Bone marrow (tissue), 2 donors: ENCODE measurements at regions not wholly inside any gene's neighbourhood (a gene's known extent, or its start where the extent isn't known, plus 50 kb on each side); places are given as distances from the start of the nearest gene placed in this dataset.

Source experiments
- DNase-seq, 2 donors: peaks; one replicate each; lab custom pipeline; 2025; lab: John Stamatoyannopoulos, UW

DNA sequence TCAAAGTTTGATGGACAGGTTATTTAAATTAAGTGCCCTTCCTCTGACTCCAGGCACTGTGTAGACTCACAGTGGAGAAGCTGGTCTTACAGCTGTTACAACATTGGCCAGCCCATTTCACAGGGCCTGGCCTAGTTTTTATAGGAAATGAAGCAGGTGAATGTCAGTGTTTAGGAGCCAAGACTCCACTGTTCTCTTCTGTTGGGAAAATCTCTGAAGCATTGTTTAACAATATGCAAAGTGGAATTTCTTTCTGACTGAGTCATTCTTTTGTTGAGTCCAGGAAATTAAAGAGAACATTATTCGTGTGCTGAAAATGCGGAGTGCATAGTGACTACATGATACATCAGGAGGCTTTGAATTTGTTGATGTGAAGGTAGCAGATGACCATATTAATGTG, 64.7 kb downstream of the ARRDC4 start:
- DNase-seq = no peak

DNA sequence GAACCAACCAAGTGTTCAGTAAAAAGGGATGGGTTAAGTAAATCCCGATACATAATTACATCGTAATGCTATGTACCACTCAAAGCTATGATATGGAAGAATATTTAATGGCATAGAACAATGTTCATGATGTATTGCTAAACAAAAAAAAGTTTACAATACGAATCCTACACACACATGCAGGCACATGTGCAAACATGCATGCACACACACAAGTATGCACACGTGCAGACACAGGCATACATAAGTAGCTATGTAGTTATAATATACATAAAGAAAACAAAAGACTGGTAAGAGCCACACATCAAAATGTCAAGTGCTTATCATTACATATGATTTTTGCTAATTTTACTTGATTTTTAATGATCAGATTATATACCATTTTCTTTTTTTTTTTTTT, 74.2 kb downstream of the ARRDC4 start:
- DNase-seq = no peak

DNA sequence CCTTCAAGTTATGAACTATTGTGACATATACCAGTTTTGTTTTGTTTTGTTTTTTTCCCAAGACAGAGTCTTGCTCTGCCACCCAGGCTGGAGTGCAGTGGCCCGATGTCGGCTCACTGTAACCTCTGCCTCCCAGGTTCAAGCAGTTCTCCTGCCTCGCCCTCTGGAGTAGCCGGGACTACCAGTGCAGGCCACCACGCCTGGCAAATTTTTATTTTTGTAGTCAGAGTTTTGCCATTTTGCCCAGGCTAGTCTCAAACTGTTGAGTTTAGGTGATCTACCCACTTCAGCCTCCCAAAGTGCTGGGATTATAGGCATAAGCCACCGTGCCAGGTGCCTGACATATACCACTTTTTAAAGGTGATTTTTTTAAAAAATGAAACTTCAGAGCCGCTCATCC, 74.6 kb downstream of the ARRDC4 start:
- DNase-seq = no peak

GRCh38 chr15:98035577-98036010, 75.1 kb downstream of the ARRDC4 start:
- DNase-seq = no peak

GRCh38 chr15:98039596-98039995, 79.1 kb downstream of the ARRDC4 start:
- DNase-seq = no peak

DNA sequence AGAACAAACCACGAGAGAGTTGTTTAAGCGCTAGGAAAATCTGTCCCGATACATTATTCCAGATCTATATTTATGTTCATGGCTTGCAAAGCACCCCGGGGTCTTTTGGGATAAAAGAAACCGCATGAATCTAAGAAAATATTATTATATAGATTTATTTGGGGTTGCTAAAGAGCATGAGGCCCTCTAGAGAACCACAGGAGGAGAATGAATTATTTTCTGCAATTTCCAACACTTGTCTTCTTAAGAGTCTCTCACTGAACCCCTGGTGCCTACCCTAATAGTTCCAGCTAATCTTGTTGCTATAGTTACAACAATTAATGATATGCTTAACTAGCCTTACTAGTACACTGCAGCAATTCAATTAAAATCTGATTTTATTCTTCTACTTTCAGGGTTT, 79.6 kb downstream of the ARRDC4 start:
- no peak for DNase-seq

- DNase-seq = no peak
Observed at GRCh38 chr15:98043160-98044014, 82.9 kb downstream of the ARRDC4 start.

DNA sequence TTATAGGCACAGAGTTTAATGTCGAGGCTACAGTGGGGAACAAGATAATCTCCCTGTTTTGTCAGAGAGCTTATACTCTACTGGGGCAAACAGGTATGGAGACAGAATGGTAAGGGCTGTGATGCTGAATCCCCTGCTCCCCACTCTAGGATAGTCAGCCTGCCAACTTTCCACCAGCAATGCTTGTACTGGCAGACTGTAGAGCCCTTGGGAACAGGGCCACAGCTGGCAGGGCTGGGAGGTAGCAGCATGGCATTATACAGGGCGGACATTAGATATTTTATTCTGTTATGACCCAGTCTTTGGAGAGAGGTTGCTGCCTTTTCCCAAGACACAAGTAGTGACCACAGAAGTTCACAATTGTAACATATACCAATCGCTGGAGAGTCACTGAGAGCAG, 91.2 kb downstream of the ARRDC4 start:
- DNase-seq = no peak

GRCh38 chr15:98057453-98057852, 97.0 kb downstream of the ARRDC4 start:
- no peak for DNase-seq

DNA sequence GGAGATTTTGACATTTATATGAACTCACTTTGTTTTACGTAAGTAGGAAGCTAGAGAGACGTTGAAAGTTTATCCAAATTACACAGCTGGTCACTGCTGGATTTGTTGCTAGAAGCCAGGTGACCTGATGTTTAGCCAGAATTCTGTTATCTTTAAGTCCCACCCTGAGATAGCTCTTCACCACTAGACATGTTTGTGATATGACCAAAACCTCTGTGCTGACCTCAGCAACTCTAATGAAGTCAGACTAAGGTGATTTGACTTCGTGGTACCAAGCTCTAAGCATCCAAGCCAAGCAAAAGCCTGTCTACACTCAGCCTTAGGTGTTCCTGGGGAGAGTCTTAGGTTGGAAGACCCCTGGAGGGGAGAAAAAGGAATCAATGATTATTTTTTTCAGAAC, 102.4 kb downstream of the ARRDC4 start:
- DNase-seq = no peak

DNA sequence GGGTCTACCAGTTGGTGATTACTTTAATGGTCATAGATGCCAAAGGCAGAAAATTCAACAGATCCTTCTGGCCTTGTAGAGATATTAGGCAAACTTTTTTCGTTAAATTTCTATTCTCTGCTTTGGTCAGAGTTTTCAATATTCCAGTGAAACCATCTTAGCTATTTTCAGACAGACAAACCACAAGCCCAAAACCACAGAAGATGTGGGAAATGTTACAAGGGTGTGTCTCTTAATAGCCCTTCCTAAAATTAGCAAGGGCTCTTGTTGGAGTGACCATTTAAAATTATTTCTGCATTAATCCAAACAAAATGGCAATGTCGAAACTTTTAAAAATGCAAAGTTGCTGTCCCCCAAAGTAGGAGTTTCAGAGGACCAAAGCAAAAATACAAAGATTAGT, 102.8 kb downstream of the ARRDC4 start:
- no peak for DNase-seq

- no peak for DNase-seq
Observed at GRCh38 chr15:98063871-98064270, 103.4 kb downstream of the ARRDC4 start.

GRCh38 chr15:98067339-98067738, 106.8 kb downstream of the ARRDC4 start:
- peak in 1 of 2 donors; percentile 7 for DNase-seq

DNA sequence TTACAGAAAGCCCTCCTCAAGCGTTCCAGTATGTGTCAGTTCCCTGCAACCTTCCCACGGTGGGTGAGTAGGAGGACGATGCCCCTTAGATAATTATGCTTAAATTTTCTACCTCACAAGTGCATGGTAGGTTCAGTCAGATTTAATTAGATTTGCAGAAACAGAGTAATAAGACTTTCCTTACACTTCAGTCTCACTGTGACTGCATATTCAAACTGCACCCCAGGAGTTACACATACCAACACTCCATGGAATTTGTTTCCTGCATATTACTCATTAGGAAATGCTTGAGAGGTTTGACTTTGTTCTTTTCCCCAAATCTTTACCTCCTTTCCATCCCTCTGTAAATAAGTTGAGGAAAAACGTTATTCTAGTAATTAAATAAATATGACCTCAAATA, 108.8 kb downstream of the ARRDC4 start:
- no peak for DNase-seq

GRCh38 chr15:98070137-98070536, 109.6 kb downstream of the ARRDC4 start:
- DNase-seq = no peak

- DNase-seq = no peak
Observed at GRCh38 chr15:98071786-98072185, 111.3 kb downstream of the ARRDC4 start.

DNA sequence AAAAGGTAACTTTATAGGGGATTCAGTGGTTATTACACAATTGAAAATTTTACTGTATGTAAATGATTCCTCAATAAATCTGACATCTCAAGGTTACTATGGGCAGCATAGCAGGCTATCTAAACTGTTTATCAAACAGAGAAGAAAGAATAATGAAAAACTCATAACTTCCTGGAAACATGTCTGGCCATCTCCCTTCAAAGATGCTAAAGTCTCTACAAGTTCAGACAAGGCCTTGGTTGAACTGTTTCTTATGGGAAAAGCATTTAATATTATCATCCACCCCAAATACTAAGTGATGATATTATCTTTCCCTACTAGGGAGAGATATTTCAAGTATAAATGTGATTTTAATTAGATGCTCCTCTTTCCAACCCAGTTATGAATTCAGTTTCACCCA, 114.9 kb downstream of the ARRDC4 start:
- DNase-seq = no peak

DNA sequence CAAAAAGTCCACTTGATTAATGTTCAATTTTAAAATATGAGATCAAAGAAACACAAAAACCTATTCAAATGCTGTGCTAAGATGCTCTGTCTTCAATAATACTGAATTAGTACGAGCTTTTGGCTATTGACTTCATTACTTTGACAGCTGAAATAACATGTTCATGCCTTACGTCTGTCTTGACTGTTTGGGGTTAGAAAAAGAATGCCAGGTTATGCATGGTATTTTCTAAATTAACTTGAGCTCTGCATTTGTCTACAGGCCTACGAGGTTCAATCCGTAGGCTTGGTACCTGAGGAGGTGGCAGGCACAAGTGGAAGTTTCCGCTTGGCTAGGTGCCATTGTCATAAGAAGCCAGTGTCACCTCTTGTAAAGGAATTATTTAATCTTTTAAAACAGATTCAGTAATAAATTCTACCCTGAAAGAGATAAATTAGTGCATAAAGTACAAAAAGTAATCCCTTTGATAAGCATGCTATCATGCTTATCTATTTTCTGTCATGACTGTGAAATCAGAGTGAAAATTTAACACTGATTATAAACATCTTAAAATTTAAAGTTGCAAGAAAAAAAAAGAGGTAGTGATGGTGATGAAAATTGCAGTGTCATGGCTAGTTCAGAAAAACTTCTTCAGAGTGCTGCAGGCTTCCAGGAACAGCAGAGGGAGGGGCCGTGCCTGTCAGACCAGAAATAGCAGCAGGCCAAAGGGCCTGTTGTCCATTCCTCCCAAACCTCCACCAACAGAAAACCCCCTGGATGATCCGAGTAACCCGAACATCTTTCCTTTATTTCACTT, 115.7 kb downstream of the ARRDC4 start:
- peak in 1 of 2 donors; percentile 70 for DNase-seq

DNA sequence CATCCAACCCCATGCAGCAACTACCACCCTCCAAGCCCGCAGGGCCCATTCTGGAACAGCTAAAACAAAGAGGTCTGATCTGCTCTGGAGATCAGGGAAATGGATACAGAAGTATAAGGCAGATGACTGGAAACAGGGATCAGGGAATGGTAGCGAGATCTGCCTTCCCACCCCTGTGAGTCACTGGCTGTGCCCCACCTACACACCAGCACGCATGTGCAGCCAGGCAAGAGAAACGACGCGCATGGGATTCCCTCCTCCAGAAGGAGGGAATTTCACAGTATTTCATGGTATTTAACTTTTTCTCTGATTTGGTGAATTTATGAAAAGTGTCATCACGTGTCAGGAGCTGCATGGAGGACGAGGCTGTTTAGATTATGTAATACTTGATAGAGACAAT, 116.7 kb downstream of the ARRDC4 start:
- no peak for DNase-seq

DNA sequence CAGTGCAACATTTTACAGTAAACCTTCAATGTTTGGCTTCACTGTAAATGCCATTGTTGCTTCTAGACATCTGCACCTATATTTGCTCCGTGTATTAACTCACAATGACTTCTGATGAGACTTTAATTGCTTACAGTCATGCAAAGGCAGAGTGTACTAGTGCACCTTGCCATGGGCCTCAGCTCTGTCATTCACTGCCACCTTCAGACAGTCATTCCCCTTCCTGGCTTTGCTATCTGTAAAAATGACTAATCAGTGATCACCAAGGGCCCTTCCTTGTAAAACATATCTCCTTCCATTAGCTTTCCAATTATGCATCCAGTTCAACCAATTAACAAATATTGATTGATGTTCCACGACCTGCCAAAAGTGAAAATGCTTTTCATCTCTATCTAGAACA, 120.3 kb downstream of the ARRDC4 start:
- DNase-seq = no peak

DNA sequence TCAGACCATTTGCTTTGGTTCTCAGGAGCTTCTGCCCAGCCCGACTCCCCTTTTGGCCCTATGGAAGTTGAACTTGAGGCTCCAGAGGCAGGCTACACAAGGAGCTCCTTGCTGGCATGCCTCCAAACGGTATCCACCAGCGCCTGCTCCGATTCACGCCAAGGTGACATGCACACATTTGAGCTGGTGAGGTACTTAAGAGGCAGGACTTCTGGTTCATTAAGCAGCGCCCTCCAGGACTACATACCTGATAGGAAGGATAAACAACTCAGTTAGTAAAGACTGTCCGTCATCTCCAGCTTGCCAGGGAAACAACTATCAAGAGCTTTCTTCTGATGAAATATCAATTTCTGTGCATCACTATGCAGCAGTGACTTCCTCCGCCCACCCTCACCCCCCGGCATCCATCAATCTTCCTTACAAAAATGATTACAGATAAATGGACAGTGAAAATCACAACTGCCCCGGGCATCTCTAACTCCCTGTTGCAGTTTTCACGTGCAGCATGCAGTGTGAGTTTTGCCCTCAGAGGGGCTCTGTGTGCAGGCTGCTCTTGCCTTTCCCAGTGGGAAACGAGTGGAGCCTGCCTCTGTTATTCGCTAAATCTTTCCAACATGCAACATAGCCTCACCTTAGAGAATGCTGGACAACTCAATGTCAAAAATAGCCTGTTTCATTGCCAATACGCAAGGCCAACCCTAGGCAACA, 122.9 kb downstream of the ARRDC4 start:
- no peak for DNase-seq

DNA sequence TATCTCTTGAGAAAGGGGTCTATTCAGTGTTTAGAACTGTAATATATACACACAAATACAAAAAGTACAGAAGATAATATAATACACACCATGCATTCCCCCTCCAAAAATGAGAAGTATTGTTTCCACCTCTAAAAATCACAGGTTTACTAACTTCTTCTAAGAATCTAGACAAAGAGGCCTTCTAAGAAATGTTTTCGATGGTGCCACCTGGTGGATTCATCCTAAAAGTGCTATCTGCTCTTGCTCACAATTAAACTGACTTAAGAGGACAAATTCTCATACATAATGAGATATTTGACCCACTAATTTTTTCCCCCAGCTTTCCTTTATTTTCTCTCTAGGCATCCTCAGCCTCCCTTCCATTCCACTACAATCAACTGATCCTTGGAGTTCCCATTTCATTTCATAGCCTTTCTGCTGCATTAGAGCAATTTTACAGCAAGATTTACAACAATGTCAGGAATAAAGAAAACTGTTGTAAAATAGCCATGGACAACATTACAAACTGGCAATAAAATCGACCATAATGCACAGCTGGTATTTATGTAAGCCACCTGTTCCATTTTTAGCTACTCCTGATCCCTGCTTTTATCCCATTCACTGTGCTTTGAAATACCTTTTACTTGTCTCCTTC, 124.6 kb downstream of the ARRDC4 start:
- DNase-seq = peak in 1 of 2 donors; percentile 56
